SKM-1 treated with dmso at 0.1 percent for 144 hours (cell line): ENCODE measurements at regions not wholly inside any gene's neighbourhood (a gene's known extent, or its start where the extent isn't known, plus 50 kb on each side); places are given as distances from the start of the nearest gene placed in this dataset.

Experiments
- DNase-seq: peaks from one replicate; lab custom pipeline; 2025; ENCODE audit not compliant: unreplicated experiment; lab: John Stamatoyannopoulos, UW

GRCh38 chr5:61263072-61263471 lies 69.0 kb upstream of the ZSWIM6 start:
- no peak for DNase-seq

GRCh38 chr5:61263561-61264272 lies 68.3 kb upstream of the ZSWIM6 start:
- DNase-seq, result no peak

GRCh38 chr5:61264273-61264661 lies 67.8 kb upstream of the ZSWIM6 start:
- DNase-seq, result no peak

GRCh38 chr5:61267116-61267515 lies 64.9 kb upstream of the ZSWIM6 start:
- DNase-seq, result no peak

- DNase-seq, result no peak
These were observed 63.2 kb upstream of the ZSWIM6 start for GRCh38 chr5:61268871-61269270.

GRCh38 chr5:61270510-61271165 lies 61.4 kb upstream of the ZSWIM6 start:
- DNase-seq, result no peak

- DNase-seq, result no peak
These were observed 59.4 kb upstream of the ZSWIM6 start for GRCh38 chr5:61272688-61273087.

GRCh38 chr5:61273279-61273975 lies 58.6 kb upstream of the ZSWIM6 start:
- DNase-seq, result no peak

GRCh38 chr5:61274511-61274911 lies 57.5 kb upstream of the ZSWIM6 start:
- DNase-seq, result no peak

- DNase-seq, result peak; percentile 93
These were observed 56.2 kb upstream of the ZSWIM6 start for GRCh38 chr5:61275841-61276240.

GRCh38 chr5:61277190-61277589 lies 54.9 kb upstream of the ZSWIM6 start:
- no peak for DNase-seq

GRCh38 chr5:61277781-61278180 lies 54.3 kb upstream of the ZSWIM6 start:
- DNase-seq, result no peak

GRCh38 chr5:61279725-61280124 lies 52.3 kb upstream of the ZSWIM6 start:
- no peak for DNase-seq

- DNase-seq, result no peak
These were observed 51.9 kb upstream of the ZSWIM6 start for GRCh38 chr5:61280205-61280604.

GRCh38 chr5:61280761-61281427 lies 51.2 kb upstream of the ZSWIM6 start:
- DNase-seq, result no peak

- DNase-seq, result no peak
These were observed 50.4 kb upstream of the ZSWIM6 start for GRCh38 chr5:61281686-61282085.
